Fibroblast of villous mesenchyme (primary cell): ENCODE measurements at regions not wholly inside any gene's neighbourhood (a gene's known extent, or its start where the extent isn't known, plus 50 kb on each side); places are given as distances from the start of the nearest gene placed in this dataset.

ENCODE experiments used
- DNase-seq: peaks from one replicate; pipeline ENCODE4 v3.0.0-alpha.2; 2010; ENCODE audit warnings: low read depth
- H3K4me3 ChIP-seq: 2 replicates; pipeline ENCODE4 v1.5.1; 2011; ENCODE audit warnings: low read depth, mild to moderate bottlenecking, low read length
- CTCF ChIP-seq: IDR thresholded peaks from 2 replicates; pipeline ENCODE4 v1.5.1; 2012; ENCODE audit warnings: low read depth, mild to moderate bottlenecking, low read length; ENCODE audit not compliant: insufficient read depth

GRCh38 chr9:129321286-129322021 lies 143.4 kb upstream of the IER5L start:
- peak overlapping the region; percentile 51 for H3K4me3 ChIP-seq
- no peak for TF ChIP-seq CTCF
- DNase-seq = no peak

- peak; percentile 30 for TF ChIP-seq CTCF
- peak; percentile 92 for DNase-seq
Observed at GRCh38 chr9:129320575-129321285, 142.7 kb upstream of the IER5L start.

GRCh38 chr9:129319938-129320481 lies 141.9 kb upstream of the IER5L start:
- no peak for TF ChIP-seq CTCF
- H3K4me3 ChIP-seq = peak overlapping the region; percentile 51
- no peak for DNase-seq

More at GRCh38 chr9:129320575-129321285, 142.7 kb upstream of the IER5L start:
- peak overlapping the region; percentile 51 for H3K4me3 ChIP-seq

- no peak for TF ChIP-seq CTCF
- no peak for DNase-seq
- H3K4me3 ChIP-seq = no peak overlapping the region
Observed at GRCh38 chr9:129319076-129319937, 141.2 kb upstream of the IER5L start.

- H3K4me3 ChIP-seq = no peak overlapping the region
- TF ChIP-seq CTCF = no peak
- DNase-seq = peak; percentile 73
Observed at GRCh38 chr9:129318121-129319075, 140.3 kb upstream of the IER5L start.
